GM18502 (cell line): ENCODE measurements at regions not wholly inside any gene's neighbourhood (a gene's known extent, or its start where the extent isn't known, plus 50 kb on each side); places are given as distances from the start of the nearest gene placed in this dataset.
"Not testable (repeated sequence)": the region's sequence is repeated elsewhere in the genome, so short reads cannot be mapped to it uniquely, and the experiment has no call there.

ENCODE experiments used
- ATAC-seq: cut with Tn5 transposase; IDR thresholded peaks from one replicate; pipeline ENCODE4 v1.9.1; 2021; ENCODE audit warnings: mild to moderate bottlenecking; ENCODE audit not compliant: unreplicated experiment, poor library complexity

DNA sequence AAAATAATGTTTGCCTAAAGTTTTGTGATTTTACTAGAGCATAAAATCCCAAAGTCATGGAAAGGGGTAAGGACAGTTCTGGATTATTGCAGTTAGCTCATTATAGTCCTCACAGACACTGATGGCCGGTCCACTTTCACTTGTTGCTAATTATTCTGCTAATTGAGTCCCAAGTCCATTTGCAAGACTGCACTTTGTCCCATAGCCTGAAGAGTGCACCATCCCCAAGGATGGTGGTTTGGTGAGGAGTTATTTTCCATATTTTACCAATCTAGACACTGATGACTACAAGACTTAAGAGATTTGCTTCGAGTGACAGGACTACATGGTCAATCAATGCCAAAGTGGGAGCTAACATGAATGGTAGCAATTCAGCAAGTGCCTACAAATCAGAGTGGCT is 181.8 kb upstream of the CACNA2D1 start:
- ATAC-seq = no peak

GRCh38 chr7:82624965-82625364 is 181.4 kb upstream of the CACNA2D1 start:
- ATAC-seq = no peak

GRCh38 chr7:82624337-82624736 is 180.8 kb upstream of the CACNA2D1 start:
- no peak for ATAC-seq

DNA sequence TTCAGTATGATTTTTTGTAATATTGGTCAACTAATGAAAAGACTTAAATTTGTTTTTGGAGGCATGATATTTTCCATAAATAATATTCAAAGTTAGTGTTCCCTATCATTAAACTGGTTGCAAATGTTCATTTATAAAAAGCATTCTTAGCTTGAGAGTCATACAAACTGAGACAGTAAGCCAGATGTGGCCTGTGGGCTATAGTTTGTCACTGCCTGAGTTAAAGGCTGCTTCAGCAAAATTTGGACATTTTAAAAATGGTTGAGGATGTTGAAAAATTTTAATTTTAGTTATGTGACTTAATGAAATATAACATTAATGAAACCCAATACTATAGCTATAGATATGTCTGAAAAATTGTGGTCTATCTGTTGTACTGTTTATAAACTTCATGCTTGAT is 180.2 kb upstream of the CACNA2D1 start:
- ATAC-seq = no peak

DNA sequence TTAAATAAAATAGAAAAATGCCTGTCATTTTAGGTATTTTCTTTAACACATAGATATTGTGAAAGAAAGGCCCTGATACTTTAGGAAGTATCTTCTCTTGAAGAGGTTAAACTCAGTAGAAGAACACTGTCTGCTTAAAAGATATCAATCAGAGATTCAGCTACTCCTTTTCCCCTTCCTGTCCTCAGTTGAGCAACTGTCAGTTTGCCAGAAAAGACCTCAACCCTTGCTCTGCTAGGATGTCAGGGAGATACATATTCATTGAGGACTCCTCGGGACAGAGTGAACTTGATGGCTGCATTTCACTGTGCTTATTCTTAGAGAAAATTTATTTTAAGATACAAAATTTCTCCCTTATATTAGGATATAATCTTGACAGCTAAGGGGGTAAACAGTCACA is 173.6 kb upstream of the CACNA2D1 start:
- ATAC-seq = no peak

GRCh38 chr7:82616059-82616728 is 172.6 kb upstream of the CACNA2D1 start:
- ATAC-seq = no peak

GRCh38 chr7:82615527-82615926 is 171.9 kb upstream of the CACNA2D1 start:
- no peak for ATAC-seq

DNA sequence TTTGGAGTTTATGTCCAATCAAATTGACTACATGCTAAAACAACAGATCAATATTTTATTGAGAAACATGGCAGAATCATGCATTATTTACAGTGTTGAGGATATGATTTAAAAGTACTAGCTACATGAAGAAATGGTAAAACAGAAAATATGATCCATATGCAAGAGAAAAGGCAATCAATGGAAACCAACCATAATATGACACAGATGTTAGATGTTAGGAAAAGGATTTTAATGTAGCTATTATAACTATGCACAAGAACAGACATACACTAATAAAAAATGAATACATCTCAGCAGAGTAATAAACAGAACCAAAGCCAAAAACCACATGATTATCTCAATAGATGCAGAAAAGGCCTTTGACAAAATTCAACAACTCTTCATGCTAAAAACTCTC is 166.2 kb upstream of the CACNA2D1 start:
- no peak for ATAC-seq

- ATAC-seq = peak; percentile 76
Measured at GRCh38 chr7:82605247-82605864, 161.8 kb upstream of the CACNA2D1 start.

DNA sequence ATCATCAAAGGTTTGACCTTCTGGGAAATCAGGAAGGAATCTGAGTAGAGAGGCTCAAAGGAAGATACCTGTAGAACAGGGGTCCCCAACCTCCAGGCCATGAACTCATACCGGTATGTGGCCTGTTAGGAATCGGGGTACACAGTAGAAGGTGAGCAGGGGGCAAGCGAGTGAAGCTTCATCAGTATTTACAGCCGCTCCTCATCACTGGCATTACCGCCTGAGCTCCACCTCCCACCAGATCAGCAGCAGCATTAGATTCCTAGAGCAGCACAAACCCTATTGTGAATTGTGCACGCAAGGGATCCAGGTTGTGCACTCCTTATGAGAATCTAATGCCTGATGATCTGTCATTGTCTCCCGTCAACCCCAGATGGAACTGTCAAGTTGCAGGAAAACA is 158.5 kb upstream of the CACNA2D1 start:
- ATAC-seq = no peak

- ATAC-seq = no peak
Measured at GRCh38 chr7:82600531-82600930, 157.0 kb upstream of the CACNA2D1 start.

DNA sequence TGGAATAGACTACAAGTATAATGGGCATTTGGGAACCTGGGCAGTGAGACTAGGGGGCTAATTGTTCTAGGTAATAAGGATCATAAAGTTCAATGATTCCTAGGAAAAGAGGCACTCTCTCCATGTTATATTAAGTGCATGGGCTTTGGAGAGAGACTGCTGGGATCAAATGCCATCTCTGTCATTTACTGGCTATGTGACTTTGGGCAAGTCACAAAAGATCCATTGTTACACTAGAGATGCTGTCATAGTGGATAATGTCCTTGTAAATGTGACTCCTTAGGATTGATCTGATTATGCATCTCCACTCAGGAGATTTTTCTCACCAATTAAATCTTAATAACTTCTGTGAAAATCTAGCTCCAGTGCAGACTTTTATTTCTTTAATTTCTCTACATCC is 156.3 kb upstream of the CACNA2D1 start:
- ATAC-seq = no peak

DNA sequence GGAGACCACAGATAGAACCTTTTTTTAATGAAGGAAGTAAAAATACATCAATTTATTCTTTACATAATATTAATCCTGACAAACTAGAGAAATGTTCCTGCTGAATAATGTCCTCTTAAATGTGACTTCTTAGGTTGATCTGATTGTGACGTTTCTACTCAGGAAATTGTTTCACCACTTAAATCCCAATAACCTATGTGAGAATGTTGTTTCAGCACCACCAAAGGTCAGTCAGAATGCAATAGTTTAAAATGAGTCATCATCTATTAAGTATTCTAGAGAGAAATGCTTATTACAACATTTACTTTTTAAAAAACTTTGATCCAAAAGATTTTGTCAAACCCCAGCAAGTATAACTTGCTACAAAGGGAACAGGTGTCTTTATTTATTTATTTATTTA is 155.4 kb upstream of the CACNA2D1 start:
- ATAC-seq = no peak

DNA sequence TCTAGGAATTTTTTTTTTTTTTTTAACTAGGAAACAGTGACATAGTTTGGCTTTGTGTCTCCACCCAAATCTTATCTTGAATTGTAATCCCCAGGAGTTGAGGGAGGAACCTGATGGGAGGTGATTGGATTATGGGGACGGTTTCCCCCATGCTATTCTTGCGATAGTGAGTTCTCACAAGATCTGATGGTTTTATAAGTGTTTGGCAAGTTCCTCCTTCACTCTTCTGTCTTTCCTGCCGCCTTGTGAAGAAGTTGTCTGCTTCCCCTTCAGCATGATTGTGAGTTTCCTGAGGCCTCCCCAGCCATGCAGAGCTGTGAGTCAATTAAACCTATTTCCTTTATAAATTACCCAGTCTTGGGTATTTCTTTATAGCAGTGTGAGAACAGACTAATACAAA is 152.2 kb upstream of the CACNA2D1 start:
- not testable (repeated sequence) for ATAC-seq

DNA sequence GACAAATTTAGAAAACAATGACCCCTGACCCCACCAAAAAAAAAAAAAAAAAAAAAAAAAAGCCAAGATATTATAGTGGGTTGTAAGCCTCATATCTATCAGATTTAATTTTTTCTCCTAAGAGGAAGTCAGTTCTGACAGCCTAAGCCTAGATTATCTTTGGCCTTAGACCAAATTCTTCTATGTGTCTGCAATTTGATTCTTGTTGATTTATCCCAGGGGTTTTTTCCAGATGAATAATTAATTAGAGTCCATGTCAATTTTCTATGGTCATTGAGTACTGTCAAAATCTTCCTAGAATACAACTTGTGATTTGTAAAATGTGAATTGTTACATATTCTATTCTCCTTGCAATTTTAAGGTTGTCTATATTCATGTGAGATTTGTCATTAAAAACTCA is 151.6 kb upstream of the CACNA2D1 start:
- no peak for ATAC-seq

DNA sequence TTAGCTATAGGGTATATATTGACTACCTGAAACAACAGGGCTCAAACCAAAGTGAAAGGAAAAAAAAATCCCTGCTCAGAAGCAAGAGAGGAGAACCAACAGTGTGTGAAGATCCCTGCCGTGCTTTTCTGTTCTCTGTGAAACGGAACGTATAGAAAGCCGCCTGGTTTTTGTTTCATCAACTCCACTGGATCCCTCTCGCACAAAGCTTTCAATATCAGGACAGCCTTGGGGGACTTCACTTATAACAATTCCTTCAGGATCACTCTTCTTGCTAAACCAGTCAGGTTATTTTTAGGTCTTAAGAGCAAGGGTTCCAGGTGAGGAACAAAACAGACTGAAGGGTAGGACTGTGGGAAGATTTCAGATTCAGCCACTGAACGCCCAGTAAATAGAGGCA is 151.1 kb upstream of the CACNA2D1 start:
- no peak for ATAC-seq

GRCh38 chr7:82593780-82594179 is 150.2 kb upstream of the CACNA2D1 start:
- no peak for ATAC-seq

DNA sequence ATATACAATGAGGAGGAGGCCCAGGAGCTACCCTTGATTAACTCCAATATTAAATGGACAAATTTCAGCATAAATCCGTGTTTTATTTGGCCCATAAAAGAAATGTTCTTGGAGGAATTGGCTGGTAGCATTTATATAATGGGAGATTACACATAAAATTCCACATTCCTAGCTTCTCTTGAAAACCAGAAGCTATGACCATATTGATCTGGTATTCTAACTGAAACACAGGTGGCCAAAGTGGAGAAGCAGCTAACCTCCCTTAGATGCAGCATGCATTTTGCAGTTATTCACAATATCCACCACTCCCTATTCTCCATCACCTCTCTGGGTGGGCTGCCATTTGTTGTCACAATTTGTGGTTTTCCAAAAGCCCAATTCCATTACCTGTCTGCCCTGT is 148.8 kb upstream of the CACNA2D1 start:
- no peak for ATAC-seq

- ATAC-seq = no peak
Measured at GRCh38 chr7:82579047-82579446, 135.5 kb upstream of the CACNA2D1 start.

GRCh38 chr7:82578430-82578829 is 134.9 kb upstream of the CACNA2D1 start:
- ATAC-seq = no peak

- peak; percentile 95 for ATAC-seq
Measured at GRCh38 chr7:82572195-82572880, 128.8 kb upstream of the CACNA2D1 start.

DNA sequence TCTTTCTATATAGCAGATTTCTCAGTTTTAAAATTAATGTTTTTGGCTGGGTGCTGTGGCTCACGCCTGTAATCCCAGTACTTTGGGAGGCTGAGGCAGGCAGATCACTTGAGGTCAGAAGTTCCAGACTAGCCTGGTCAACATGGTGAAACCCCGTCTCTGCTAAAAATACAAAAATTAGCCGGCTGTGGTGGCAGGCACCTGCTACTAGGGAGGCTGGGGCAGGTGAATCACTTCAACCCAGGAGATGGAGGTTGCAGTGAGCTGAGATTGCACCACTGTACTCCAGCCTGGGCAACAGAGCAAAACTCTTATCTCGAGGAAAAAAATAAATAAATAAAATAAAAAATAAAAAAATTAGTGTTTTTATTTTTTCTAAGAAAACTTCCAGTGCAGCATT is 127.5 kb upstream of the CACNA2D1 start:
- ATAC-seq = not testable (repeated sequence)
